Breast epithelium (tissue), 4 donors: ENCODE measurements at regions not wholly inside any gene's neighbourhood (a gene's known extent, or its start where the extent isn't known, plus 50 kb on each side); places are given as distances from the start of the nearest gene placed in this dataset.

ENCODE experiments used
- DNase-seq, 2 donors: peaks; one replicate each; pipeline ENCODE4 v3.0.0-alpha.2; 2019; ENCODE audit warnings: low spot score in 2 of 2
- H3K27ac ChIP-seq, 2 donors: fragments of 200-600 bp; sonication (generic) in 1 of 2; one replicate each; pipeline ENCODE4 v1.5.1; 2016 to 2019; ENCODE audit warnings: mild to moderate bottlenecking in 1 of 2
- H3K27me3 ChIP-seq, 2 donors: fragments of 200-600 bp; sonication (generic) in 1 of 2; one replicate each; pipeline versions ENCODE4 v1.5.1 to v1.6.0; 2017 to 2019; ENCODE audit warnings: control low read depth in 1 of 2, mild to moderate bottlenecking in 1 of 2
- H3K36me3 ChIP-seq: fragments of 200-600 bp; one replicate; pipeline ENCODE4 v1.5.1; 2019
- H3K4me1 ChIP-seq, 2 donors: fragments of 200-600 bp; sonication (generic); one replicate each; pipeline ENCODE4 v1.5.1; 2016 to 2019; ENCODE audit warnings: control low read depth in 1 of 2
- H3K4me3 ChIP-seq, 3 donors: fragments of 200-600 bp; sonication (generic); 1 replicate in 2 of 3; 2 replicates in 1 of 3; pipeline ENCODE4 v1.5.1; 2016 to 2019; ENCODE audit warnings: mild to moderate bottlenecking in 3 of 3, moderate library complexity in 2 of 3
- H3K9me3 ChIP-seq, 2 donors: fragments of 200-600 bp; sonication (generic) in 1 of 2; one replicate each; pipeline ENCODE4 v1.5.1; 2016 to 2019; ENCODE audit warnings: control low read depth in 1 of 2
- CTCF ChIP-seq, 3 donors: fragments of 450-650 bp; IDR thresholded peaks; one replicate each; pipeline ENCODE4 v1.5.1; 2016 to 2017; ENCODE audit warnings: antibody characterized with exemption in 3 of 3, mild to moderate bottlenecking in 3 of 3, moderate library complexity in 3 of 3
- POLR2A ChIP-seq: fragments of 450-650 bp; IDR thresholded peaks from one replicate; pipeline ENCODE4 v1.6.1; 2016; ENCODE audit warnings: antibody characterized with exemption, mild to moderate bottlenecking, moderate library complexity
- POLR2AphosphoS5 ChIP-seq, 3 donors: sonication (generic); formaldehyde crosslinking; IDR thresholded peaks; one replicate each; pipeline ENCODE4 v1.6.1; 2017; ENCODE audit warnings: antibody characterized with exemption in 3 of 3
- intact Hi-C: fragments of 100-400 bp; cut with DNase I; formaldehyde crosslinking; loops from one replicate; pipeline ENCODE4 v1.15.1; 2023; ENCODE audit warnings: low total_unique reads

- Histone ChIP-seq H3K4me3 (no peak overlapping the region), H3K27me3 (no peaks in the 10 kb centered on the region), H3K36me3 (no peaks in the 10 kb centered on the region), H3K27ac (no peak overlapping the region), H3K4me1 (no peaks in the 10 kb centered on the region), H3K9me3 (no peaks in the 10 kb centered on the region)
- no peak for DNase-seq
- intact Hi-C loops: no loop called here
- no peak for TF ChIP-seq POLR2A
- no peak for TF ChIP-seq CTCF (IDR thresholded peaks at IDR 0.05)
- no peak for TF ChIP-seq POLR2AphosphoS5 (IDR thresholded peaks at IDR 0.05)
Measured at GRCh38 chr20:54340206-54340605, 132.3 kb downstream of the PFDN4 start.

- no peak overlapping the region for H3K4me3 ChIP-seq
Measured at GRCh38 chr20:54340667-54341081, 132.8 kb downstream of the PFDN4 start.

GRCh38 chr20:54342258-54342920 is 133.0 kb upstream of the DOK5 start:
- DNase-seq: no peak
- Histone ChIP-seq H3K36me3 (no peaks in the 10 kb centered on the region), H3K27ac (no peak overlapping the region), H3K4me3 (no peak overlapping the region), H3K9me3 (no peaks in the 10 kb centered on the region), H3K27me3 (no peaks in the 10 kb centered on the region), H3K4me1 (no peaks in the 10 kb centered on the region)
- intact Hi-C loops: no loop called here
- TF ChIP-seq POLR2A: no peak
- no peak for TF ChIP-seq CTCF (IDR thresholded peaks at IDR 0.05)
- TF ChIP-seq POLR2AphosphoS5 (IDR thresholded peaks at IDR 0.05): no peak

More at GRCh38 chr20:54340667-54341081, 132.8 kb downstream of the PFDN4 start:
- Histone ChIP-seq H3K36me3 (no peaks in the 10 kb centered on the region), H3K27me3 (no peaks in the 10 kb centered on the region), H3K27ac (no peak overlapping the region), H3K9me3 (no peaks in the 10 kb centered on the region), H3K4me1 (no peaks in the 10 kb centered on the region)
- DNase-seq: no peak
- intact Hi-C loops: no loop called here
- no peak for TF ChIP-seq POLR2AphosphoS5 (IDR thresholded peaks at IDR 0.05)
- no peak for TF ChIP-seq CTCF (IDR thresholded peaks at IDR 0.05)
- no peak for TF ChIP-seq POLR2A

GRCh38 chr20:54343099-54343498 is 132.3 kb upstream of the DOK5 start:
- H3K27ac ChIP-seq: no peak overlapping the region
- TF ChIP-seq POLR2AphosphoS5 (IDR thresholded peaks at IDR 0.05) (no peak), POLR2A (no peak), CTCF (IDR thresholded peaks at IDR 0.05) (no peak)
- H3K27me3 ChIP-seq: no peaks in the 10 kb centered on the region

GRCh38 chr20:54343634-54344033 is 131.8 kb upstream of the DOK5 start:
- Histone ChIP-seq H3K4me1 (no peaks in the 10 kb centered on the region), H3K27ac (no peak overlapping the region), H3K4me3 (no peak overlapping the region), H3K36me3 (no peaks in the 10 kb centered on the region), H3K9me3 (no peaks in the 10 kb centered on the region), H3K27me3 (no peaks in the 10 kb centered on the region)
- DNase-seq: no peak
- TF ChIP-seq POLR2A (no peak), CTCF (IDR thresholded peaks at IDR 0.05) (no peak), POLR2AphosphoS5 (IDR thresholded peaks at IDR 0.05) (no peak)
- intact Hi-C loops: no loop called here

More at GRCh38 chr20:54343099-54343498, 132.3 kb upstream of the DOK5 start:
- intact Hi-C loops: no loop called here
- Histone ChIP-seq H3K4me3 (no peak overlapping the region), H3K9me3 (no peaks in the 10 kb centered on the region), H3K36me3 (no peaks in the 10 kb centered on the region), H3K4me1 (no peaks in the 10 kb centered on the region)
- DNase-seq: no peak
